NCI-H1092 (cell line): ENCODE measurements at regions not wholly inside any gene's neighbourhood (a gene's known extent, or its start where the extent isn't known, plus 50 kb on each side); places are given as distances from the start of the nearest gene placed in this dataset.
"Not testable (repeated sequence)": the region's sequence is repeated elsewhere in the genome, so short reads cannot be mapped to it uniquely, and the experiment has no call there.

Experiments
- DNase-seq: peaks from one replicate; lab custom pipeline; 2025; lab: John Stamatoyannopoulos, UW

GRCh38 chr4:162469977-162470376, 306.2 kb upstream of the FSTL5 start:
- DNase-seq = no peak

DNA sequence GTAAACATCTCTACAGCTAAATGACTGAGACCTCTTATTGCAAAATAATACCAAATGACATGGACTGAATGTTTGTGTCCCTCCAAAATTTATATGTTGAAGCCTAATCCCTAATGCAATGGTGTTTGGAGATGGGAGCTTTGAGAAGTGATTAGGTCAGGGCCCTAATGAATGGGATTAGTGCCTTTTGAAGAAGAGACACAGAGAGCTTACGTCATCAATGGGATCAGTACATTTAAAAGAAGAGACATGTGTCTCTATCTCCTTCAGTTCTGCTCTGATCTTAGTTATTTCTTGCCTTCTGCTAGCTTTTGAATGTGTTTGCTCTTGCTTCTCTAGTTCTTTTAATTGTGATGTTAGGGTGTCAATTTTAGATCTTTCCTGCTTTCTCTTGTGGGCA, 301.6 kb upstream of the FSTL5 start:
- DNase-seq = not testable (repeated sequence)

GRCh38 chr4:162461952-162462351, 298.2 kb upstream of the FSTL5 start:
- no peak for DNase-seq

DNA sequence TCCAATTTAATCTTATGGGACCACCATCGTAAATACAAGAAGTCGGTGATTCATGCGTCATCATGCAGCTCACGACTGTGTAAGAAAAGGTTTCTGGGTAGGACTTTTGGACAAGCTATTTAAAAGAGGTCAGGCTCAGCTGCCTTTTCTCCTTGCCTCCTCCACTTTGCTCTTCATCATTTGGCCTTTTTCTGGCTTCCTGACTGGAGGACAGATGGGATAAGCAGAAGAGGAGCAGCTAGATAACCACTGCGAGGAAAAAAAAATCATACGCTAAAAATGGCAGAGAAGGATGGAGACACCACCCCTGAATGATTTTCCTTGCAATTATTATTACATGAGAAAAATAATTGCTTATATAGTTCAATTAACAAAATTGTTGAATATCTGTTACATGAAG, 294.3 kb upstream of the FSTL5 start:
- DNase-seq = no peak

DNA sequence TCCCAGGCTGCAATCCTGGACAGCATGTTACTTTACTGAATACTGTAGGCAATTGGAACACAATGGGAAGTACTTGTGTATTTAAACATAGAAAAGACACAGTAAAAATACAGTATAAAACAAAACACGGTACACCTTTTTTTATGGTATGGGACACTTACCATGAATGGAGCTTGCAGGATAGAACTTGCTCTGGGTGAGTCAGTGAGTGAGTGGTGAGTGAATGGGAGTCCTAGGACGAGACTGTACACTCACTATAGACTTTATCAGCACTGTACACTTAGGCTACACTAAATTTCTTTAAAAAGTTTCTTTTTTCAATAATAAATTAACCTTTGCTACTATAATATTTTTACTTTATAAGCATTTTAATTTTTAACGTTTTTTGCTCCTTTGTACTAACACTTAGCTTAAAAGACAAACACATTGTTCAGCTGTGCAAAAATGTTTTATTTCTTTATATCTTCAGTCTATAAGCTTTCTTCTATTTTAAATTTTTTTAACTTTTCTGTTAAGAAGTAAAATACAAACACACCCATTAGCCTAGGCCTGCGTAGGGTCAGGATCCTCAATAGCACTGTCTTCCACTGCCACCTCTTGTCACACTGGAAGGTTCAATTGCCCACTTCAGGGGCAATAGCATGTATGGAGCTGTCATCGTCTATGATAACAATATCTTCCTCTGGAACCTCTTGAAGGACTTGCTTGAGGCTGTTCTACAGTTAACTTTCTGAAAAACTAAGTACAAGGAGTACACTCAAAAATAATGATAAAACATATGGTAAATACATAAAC, 293.5 kb upstream of the FSTL5 start:
- DNase-seq = no peak

DNA sequence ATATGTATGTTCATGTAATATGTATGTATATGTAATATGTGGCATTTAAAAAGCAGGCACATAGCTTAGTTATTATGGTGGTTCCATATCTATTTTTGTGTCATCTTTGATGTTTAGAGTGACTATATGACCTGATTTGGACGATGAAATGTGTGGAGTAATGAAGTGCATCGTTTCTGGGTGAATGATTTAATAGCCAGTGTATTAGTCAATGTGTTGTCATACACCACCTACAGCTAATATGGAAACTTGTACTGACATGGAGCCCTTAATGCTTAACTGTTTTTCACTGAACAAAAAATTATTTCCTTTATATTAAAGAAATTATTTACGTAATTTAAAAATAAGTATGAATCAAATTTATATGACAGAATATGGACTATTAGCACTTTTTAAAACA, 292.3 kb upstream of the FSTL5 start:
- no peak for DNase-seq

- no peak for DNase-seq
These were observed 286.8 kb upstream of the FSTL5 start for GRCh38 chr4:162450531-162451035.

DNA sequence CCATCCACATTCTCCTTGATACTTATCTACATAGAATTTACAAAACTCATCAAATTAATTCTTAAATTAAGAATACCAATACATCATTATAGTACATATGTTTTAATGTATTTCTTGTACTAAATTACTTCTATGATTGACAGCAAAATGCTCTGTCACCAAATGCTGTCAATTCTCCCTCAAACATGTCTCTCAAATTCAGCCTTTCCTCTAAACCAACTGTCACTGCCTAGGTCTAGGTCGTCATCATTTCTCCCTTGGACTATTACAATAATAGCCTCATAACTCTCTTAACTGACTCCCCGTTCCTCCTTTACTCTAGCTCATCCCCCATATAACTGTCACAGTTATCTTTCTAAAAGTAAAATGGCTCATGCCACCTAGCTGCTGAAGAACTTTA, 279.7 kb upstream of the FSTL5 start:
- DNase-seq = no peak

- DNase-seq = no peak
These were observed 278.3 kb upstream of the FSTL5 start for GRCh38 chr4:162442128-162442527.

GRCh38 chr4:162422312-162422711, 258.5 kb upstream of the FSTL5 start:
- no peak for DNase-seq

DNA sequence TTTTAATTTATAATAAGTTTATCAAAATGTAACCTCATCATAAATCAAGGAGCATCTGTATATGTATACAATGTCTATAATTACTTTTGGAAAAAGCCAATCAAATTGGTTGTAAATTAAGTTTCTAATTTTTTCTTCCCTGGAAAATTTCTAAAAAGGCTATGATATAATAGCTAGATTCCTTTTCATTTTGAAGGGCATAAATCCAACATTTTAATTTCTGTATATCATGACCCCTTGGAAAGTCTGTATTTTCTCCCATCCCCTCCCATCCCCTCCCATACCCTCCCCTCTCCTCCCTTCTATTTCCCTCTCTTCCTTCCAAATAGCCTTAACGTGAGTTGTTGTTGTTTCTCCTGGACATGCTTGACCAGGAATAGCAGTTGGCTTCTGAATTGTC, 247.1 kb upstream of the FSTL5 start:
- no peak for DNase-seq

DNA sequence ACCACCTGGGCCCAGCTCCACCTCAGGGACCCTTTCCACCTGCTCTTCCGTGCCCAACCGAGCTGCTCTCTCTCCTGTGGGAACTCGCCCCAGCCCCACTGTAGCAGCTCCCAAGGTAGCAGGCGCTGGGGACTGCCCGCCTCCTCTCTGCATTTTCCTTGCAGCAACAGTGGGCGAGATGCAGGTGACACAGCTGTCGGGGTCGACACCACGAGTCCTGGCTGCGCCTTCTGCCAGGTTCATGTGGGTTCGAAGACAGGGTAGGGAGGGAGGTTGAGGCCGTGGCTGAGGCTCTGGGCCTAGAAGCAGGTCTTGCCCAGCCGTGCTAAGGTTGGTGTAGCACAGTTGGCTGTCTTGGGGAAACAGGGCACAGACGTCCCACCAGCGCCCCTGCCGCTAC, 245.2 kb upstream of the FSTL5 start:
- no peak for DNase-seq

- DNase-seq = no peak
These were observed 244.5 kb upstream of the FSTL5 start for GRCh38 chr4:162408309-162408708.

DNA sequence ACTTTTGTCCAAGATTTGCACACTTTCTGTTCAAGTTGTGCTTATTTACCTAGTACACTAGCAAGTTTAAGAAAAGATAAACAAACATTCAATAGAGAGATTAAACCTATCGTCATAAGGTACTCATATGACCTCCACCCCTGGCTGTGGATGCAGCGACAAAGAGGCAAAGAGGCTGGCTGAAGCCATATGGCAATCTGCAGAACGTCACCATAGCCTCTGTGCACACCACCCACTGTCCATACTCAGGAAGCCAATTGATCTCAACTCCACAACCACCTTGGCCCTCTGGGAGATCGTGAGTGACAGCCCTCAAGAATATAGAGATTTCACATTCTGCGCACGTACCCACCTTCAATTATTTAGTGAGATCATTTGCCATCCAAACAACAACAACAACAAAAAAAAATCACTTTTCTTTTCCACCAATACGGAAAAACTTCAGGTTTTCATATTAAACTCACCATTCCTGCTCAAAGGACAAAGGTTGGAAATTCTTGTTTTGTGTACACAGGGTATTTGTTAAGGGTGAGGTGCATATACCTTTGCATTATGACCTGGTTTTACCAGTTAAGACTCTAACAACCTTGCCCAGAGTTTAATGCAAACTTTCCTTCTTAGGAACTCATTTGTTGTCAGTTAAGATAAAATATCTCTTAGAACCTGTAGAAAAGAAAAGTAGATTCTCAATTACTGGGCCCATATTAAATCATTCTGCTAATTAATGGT, 243.0 kb upstream of the FSTL5 start:
- DNase-seq = no peak

DNA sequence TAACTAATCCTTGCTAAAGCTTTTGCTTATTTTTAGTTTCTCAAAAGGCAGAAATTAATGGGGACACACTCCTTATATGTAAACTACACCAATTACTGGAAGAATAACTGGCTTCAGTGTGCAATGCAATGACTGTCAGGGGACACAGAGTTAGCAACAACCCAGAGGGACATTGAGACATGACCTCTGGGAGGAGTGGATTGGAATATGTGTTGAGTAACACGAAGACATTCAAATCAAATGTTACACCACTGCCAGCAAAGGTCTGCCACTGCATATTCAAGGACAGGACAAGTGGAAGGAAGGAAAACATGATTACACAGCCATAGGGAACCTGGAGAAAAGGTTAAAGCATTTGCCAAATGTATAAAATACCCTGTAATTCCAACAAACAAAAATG, 240.1 kb upstream of the FSTL5 start:
- DNase-seq = no peak

DNA sequence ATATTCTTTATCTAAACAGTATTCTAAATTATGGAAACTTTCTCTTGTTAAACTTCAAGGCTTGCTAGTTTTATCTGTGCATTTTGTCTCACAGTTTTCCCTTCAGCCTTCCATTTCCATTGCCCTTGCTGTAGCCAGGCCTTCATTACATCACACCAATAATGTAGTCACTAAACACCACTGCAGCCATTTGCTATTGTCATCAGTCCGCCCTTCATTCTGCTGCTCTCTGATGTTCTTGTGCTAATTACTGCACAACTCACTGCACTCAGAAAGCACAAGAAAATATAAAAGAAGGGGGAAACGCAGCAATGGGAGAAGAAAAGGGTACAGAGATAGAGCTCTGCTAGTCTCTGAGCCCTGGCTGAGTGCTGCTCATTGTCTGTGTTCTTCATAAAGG, 239.6 kb upstream of the FSTL5 start:
- DNase-seq = no peak

DNA sequence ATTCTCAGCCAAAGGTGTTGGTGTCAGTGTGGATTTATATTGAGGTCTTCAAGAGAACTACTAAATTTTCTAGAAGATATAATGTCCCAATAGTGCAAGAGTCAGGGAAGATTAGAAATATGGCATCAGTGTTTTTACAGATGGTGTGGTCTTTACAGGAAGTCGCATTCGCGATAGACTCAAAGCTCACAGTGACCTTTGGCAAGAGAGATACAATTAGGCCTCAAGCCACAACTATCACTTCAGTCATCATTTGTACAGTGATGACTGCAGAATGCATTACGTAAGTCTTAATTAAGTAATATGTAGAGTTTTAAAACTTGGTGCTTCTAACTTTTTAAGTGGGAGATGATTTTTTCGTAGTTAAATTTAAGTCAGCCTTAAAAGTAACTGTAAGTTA, 237.2 kb upstream of the FSTL5 start:
- DNase-seq = no peak

DNA sequence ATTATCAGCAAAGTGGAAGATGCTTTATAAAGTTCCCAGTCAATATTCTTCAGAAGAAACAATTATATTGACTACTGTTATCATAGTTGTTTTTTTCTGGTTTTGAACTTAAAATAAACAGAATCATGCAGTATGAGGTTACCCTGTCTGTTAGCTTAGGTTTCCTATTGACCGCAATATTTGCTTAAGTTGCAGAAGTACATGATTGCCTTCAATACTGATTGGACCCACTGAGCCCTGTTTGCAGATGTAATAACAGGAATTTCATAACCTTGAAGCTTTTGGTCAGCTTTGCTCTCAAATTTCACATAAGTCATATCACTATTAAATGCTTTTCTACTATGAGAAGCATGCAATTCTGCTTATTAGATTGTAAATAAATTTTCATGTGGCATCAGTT, 229.1 kb upstream of the FSTL5 start:
- DNase-seq = no peak

GRCh38 chr4:162366146-162366545, 202.3 kb upstream of the FSTL5 start:
- no peak for DNase-seq

- no peak for DNase-seq
These were observed 200.9 kb upstream of the FSTL5 start for GRCh38 chr4:162364651-162365050.

GRCh38 chr4:162360369-162361149, 196.8 kb upstream of the FSTL5 start:
- no peak for DNase-seq

DNA sequence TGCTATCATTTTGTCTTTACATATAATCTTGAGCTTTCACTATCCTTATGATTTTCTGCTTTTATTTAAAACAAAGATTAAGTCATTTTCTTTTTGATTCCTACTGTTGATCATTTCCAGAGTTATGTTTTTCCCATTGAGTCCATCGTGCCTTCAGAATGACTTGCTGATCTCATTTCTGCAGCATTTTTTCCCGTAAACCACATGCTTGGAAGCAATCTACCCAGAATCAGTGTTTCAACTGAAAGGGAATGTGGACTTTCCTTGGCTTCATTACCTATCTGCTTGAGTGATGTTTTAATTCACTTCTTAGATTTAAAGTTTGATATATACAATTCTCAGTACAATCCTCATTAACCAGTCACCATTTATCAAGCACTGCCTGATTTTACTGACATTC, 192.4 kb upstream of the FSTL5 start:
- DNase-seq = no peak
